SK-N-SH (cell line): ENCODE measurements at regions not wholly inside any gene's neighbourhood (a gene's known extent, or its start where the extent isn't known, plus 50 kb on each side); places are given as distances from the start of the nearest gene placed in this dataset.
"Not testable (repeated sequence)": the region's sequence is repeated elsewhere in the genome, so short reads cannot be mapped to it uniquely, and the experiment has no call there.

Source experiments
- CHD2 ChIP-seq: fragments of 150-350 bp; IDR thresholded peaks from 2 replicates; pipeline ENCODE4 v1.6.1; 2018; ENCODE audit warnings: low read length; ENCODE audit not compliant: partially characterized antibody
- CTCF ChIP-seq: fragments of 200-600 bp; sonication (generic); IDR thresholded peaks from 2 replicates; pipeline ENCODE4 v1.6.1; 2017; ENCODE audit warnings: antibody characterized with exemption, mild to moderate bottlenecking, moderate library complexity
- FOXM1 ChIP-seq: IDR thresholded peaks from 2 replicates; pipeline ENCODE4 v1.4.0; 2012; ENCODE audit warnings: low read depth, mild to moderate bottlenecking
- SMC3 ChIP-seq: IDR thresholded peaks from 2 replicates; pipeline ENCODE4 v1.6.1; 2012; ENCODE audit warnings: low read depth, low read length, improper control_type of control experiment
- USF2 ChIP-seq: fragments of 150-350 bp; IDR thresholded peaks from 2 replicates; pipeline ENCODE4 v1.6.1; 2017; ENCODE audit warnings: antibody characterized with exemption, low read length, low read depth, borderline replicate concordance

GRCh38 chr12:89764164-89764563, 55.5 kb upstream of the ATP2B1 start:
- TF ChIP-seq CTCF, FOXM1, CHD2, USF2, SMC3: not testable (repeated sequence)
